NCI-H1436 (cell line): ENCODE measurements at regions not wholly inside any gene's neighbourhood (a gene's known extent, or its start where the extent isn't known, plus 50 kb on each side); places are given as distances from the start of the nearest gene placed in this dataset.

Experiments used
- DNase-seq: peaks from one replicate; lab custom pipeline; 2025; lab: John Stamatoyannopoulos, UW

DNA sequence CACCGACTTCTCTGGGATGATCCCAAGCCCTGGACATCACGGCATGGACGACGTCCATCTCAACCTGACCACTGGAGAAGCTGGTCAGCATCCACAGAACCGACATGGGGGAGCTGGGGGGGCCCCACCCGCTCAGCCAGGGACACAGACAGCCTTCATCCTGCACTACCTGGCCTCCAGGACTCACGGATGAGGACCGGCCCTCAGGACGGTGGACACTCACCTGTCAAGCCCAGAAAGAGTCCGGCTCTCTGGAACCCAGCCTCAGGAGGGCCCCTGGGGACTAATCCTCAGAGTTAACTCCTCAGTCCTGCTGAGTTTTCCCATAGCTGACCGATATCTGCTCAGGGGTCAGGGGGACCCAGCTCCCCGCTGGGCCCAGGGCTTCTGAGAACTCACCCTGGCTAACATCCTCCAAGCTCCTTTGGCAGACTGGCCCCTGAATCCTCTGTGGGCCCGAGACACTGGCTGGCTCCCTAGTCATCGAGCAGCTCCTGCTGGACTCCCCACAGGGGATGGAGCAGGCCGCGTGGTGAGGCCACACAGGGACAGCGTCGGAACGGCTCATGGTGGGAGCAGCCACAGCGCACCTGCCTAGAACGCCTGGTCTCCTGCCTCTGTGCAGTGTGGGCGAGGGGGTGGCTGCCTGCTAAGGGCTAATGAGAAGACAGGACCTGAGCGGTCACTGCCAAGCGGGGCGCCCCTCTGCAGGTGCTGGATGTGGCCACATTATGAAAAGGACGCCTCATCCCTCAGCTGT, 649.2 kb downstream of the BRD1 start:
- no peak for DNase-seq

DNA sequence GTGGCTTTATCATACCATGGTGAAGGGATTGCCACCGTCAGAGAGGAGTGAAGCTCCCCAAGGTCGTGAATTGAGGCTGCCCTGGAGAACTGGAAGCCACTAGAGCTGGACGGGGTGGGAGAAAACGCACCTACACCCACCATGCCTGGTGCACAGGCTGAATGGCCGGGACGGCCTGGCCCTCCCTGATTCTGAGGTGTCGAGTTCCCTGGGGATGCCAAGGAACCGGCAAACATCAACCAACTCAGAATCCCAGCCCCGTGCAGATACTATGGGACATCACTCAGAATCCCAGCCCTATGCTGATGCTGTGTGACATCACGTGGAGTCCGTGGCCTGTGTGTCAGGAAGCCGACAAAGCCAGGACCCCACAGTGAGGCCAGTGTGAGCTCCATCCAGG, 650.0 kb downstream of the BRD1 start:
- no peak for DNase-seq

DNA sequence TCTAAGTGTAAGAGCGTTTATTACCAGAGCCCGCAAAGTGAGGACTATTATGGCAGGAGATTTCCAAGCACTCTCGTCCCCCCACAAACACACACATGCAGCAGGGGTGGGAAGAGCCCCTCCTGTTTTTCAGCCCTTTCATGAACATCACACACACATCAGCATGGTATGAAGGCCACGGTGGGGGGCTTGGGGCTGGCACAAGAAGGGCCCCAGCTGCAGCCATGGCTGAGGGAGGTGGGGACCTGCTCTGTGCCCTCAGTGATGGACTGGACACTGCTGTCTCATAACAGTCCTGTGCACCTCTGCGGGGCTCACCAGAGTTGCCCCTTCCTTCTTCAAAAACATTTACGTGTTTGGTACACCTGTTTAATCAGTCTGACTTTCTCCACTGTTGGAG, 650.7 kb downstream of the BRD1 start:
- DNase-seq = no peak

DNA sequence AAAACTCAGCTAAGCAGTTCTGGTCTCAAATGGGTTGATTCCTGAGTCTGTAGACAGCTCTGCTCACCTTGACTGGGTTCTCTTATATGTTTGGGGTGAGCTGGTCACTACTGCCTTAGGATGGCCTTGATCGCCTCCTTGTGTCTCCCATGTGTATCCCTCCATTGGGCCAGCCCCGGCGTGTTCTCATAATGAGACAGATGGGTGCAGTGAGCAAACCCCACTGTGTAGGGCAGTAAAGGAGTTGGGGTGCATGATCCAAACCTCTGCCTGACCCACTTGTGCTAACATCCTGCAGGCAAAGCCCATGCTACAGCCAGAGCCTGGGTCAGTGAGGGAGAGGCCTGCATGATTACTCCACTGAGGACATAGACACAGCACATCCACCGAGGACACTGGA, 657.6 kb downstream of the BRD1 start:
- no peak for DNase-seq

DNA sequence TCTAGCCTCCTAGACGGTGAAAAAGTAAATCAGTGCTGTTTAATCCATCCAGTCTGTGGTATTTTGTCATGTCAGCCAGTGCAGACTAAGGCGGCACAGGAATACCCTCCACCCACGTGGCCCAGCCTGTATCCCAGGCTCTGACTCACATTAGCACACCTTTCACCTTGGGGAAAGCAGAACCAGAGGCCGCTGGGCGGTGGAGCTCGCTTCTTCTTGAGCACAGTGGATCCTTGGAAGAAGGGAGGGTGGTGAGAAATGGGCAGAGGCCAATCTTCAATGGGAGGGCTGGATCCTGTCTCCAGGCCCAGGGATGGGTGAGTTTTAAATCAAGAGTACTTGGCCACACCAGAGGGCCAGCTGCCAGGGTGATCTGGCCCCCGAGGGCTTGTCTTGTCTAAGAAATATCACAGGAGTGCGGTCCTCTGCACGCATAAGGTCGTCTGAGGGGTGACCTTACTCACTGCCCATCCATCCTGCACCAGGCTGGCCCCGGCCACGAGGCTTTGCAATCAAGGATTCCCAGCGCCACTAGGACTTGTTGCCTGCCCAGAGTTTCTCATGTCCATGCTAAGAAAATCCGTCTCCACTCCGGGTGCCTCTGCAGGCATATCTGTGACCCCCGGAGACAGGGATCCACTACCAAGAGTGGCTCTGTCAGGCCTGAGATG, 658.5 kb downstream of the BRD1 start:
- DNase-seq = no peak

DNA sequence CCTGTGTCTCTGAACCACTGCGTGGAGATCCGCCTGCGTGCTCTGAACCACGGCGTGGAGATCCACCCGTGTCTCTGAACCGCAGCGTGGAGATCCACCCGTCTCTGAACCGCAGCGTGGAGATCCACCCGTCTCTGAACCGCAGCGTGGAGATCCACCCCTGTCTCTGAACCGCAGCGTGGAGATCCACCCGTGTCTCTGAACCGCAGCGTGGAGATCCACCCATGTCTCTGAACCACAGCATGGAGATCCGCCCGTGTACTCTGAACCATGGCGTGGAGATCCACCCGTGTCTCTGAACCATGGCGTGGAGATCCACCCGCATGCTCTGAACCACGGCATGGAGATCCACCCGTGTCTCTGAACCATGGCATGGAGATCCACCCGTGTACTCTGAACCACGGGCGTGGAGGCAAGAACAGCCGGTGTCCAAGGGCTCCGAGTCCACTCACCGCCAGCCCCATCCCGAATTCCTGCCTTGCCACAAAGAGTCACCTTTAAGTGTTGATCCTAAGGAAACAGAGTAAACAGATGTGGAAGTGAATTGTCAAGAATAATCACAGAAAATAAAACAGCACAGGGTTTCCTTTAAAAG, 659.4 kb downstream of the BRD1 start:
- DNase-seq = no peak

DNA sequence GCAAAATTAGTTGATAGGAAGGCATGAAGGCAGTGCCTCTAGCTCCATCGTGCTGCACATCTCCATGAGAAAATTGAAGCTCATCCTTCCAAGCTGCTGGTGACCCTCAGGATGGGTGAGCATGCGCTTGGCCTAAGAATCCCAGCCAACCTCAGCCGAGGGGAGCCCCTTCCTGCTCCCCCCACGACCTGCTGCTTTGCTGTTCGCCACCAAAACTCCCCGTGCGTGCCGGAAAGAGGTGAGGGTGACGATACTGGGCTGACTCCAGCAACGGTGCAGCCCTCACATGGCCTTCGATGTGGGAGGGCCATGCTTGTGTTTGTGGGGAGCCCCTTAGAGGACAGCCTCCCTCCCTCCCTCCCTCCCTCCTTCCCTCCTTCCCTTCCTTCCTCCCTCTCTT, 660.9 kb downstream of the BRD1 start:
- DNase-seq = no peak

DNA sequence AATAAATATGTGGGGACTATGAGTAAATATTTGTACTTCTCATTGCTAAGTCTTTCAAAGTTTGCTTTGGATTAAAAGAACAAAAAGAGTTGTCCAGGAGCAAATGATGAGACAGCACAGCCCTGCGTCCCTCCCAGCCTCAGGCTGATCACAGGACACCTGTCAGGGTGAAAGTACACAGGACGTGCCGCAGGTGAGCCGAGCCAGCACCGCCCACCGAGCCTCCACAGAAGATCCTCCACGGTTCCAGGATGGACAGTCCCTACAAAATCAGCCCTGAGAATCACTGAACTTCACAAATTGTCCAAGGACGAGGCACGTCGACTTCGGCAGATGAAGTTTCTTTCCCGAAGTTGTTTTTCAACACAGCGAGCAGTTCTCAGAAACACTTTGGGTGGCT, 661.5 kb downstream of the BRD1 start:
- no peak for DNase-seq

DNA sequence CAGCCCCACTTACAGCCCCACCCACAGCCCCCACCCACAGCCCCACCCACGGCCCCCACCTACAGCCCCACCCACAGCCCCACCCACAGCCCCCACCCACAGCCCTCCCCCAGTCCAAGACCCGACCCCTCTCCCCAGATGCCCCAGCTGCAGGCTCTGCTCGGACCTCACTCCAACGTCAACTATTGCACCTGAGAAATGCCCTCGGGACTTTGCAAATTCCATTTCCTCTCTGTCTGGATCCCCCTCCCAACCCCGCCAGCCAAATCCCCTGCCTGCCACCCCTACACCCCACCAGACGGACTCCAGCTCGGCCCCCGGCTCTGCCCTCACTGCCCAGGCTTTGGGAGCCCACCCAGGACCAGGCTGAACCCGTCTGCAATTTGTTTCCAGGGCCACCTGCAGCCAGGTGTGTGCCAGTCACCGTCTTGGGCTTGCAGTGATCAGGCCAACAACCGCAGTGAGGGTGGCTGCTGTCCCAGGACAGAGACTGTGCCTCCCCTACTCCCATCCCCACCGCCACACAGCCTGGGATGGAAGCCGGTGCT, 662.8 kb downstream of the BRD1 start:
- no peak for DNase-seq

DNA sequence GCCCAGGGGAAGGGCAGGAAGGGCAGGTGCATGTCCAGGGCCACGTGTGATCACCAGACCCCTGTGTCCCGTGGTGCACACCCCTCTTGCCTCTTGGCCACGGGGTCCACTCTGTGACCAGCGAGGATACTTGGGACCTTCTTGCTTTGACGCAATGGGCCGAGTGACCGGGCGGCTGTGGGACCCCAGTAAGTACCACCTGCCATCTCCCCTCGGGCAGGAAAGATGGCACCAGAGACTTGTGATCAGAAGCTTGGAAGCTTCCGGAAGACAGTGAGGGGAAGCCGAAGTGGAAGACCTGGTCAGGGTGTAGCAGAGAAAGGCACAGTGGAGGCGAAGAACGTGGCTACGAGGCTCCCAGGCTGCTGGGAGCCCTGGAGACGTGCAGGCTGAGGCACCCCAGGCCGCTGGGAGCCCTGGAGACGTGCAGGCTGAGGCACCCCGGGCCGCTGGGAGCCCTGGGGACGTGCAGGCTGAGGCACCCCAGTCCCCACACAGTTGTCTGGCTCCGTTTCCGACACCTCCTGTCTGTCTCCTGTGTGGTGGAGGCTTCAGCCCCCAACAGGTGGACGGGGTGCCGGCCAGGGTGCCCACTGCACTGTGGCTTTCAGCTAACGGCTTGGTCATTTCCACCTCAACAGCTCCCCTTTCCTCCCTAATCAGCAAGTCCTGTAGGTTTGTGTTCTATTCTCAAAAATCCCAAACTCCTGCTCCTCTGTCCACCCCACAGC, 663.5 kb downstream of the BRD1 start:
- no peak for DNase-seq

DNA sequence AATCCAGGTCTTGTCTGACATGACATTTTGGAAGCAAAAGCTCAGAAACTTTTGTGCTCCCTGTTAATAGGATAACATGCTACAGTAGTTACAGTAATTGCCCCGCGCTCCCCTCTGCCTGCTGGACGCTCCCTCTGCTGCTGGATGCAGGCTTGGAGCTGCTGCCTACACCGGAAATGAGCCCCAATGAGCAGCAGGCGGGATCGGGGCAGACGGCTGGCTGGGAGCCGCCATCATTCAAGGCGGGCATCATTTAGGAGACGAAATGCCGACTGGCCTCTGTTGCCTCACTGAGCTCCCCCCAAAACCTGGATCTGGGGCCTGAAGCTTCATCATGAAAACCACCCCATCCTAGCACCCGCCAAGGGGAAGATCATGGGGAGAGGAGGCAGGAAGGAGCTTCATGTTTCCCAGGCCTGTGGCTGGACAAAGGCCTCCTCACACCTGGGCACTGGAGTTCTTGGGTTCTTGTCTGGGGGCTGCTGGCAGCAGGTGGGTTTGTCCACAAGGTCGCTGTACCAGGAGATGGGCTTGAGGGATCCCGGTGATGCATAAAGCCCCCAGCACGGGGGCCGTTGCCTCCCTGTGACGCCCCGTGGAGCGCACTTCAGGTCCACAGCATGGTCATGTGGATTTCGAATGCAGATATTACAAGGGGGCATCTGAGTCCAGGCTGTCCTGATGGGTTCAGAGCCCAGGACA, 664.3 kb downstream of the BRD1 start:
- no peak for DNase-seq

DNA sequence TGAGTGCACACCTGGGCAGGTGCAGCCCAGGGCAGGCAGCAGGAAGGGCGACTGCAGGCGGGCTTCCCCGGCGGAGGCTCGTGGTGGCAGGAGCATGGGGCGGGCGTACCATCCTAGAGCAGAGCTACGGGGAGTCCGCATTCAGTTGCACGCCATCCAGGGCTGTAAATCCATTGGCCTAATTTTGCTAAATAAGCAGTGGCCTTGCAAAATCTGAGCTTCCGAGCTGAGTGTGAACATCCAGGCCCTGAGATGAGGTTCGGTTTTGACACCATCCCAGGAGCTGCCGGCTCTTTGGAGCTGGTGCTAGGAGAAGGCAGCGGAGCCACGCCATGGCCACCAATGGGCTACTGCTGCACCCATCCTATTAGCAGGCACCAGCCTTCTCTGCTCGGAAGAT, 664.8 kb downstream of the BRD1 start:
- no peak for DNase-seq

DNA sequence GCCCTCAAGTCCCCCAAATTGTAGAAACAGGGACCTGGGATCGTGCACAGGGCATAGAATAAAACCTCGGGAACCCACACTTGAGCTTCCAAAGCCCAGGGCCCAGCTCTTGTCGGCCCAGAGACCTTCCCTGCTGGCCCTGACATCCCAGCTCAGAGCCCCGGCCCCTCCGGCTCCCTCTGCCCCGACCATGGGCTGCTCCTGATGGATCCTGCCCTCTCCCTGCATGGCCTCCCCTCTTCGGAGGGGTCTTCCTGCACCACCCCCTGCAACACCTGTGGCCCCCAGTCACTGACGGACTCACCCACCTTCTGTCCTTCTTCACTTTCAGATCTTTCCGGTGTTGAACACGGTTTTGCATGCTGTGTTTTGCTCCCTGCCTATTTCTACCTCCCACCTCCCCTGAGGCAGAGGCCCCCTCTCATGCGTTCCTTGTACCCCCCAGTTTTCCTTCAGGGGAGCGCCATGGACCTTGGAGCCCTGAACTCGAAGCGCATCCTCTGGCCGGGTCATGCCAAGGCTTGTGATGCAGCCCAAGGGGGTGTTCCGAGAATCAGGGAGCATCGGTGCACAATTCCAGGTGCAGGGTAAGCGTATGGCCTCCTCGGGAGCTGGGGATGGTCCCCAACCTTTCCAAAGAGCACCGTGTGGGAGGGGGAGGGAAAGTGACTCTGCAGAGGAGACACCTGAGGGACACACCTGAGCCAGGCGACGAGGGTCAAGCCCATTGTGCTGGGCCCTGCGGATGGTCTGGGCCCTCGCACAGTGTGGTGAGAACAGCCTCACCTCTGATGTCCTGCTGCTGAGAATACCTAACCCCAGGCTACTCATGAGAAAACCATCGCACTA, 666.4 kb downstream of the BRD1 start:
- DNase-seq = no peak

DNA sequence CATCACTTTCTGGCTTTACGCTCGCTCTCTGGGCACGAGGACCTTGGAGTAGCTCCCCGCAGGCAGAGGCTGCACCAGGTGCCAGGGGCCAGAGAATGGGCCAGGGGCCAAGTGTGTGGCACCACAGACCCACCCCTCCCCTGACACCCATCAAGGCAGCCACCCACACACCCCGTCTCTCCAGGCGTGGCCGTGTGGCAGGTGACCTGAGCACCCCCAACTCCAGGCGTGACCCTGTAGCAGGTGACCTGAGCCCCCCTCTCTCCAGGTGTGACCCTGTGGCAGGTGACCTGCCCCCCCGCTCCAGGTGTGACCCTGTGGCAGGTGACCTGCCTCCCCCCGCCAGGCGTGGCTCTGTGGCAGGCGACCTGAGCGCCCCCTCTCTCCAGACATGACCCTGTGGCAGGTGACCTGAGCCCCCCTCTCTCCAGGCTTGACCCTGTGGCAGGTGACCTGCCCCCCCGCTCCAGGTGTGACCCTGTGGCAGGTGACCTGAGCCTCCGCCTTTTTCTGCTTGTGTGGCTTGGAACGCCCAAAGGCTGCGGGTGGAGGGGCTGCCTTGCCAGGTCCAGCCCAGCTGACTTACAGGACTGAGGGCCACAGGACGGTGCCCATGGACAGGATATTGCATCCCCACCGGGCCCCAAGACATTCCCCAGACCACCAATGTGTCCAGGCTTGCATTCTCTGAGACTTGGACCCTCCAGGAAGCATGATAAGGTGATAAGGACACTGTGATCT, 667.2 kb downstream of the BRD1 start:
- DNase-seq = no peak

DNA sequence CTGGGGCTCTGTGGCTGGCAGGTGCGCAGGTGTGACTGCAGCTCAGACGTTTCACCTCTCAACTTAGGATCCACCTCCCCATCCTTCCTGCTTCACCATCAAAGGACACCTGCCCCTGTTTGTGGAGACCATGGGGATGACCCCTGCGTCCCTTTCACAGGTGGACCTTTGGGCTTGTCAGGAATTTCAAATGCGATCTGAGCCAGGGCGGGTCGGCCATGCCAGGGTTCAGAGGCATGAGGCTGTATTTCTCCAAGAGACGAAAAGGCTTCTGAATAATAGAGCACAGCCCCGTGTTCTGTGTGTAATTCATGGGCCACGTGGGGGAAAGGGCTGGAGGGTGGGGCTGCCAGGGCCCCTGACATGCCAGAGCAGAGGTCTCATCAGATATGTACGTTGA, 668.0 kb downstream of the BRD1 start:
- DNase-seq = no peak

DNA sequence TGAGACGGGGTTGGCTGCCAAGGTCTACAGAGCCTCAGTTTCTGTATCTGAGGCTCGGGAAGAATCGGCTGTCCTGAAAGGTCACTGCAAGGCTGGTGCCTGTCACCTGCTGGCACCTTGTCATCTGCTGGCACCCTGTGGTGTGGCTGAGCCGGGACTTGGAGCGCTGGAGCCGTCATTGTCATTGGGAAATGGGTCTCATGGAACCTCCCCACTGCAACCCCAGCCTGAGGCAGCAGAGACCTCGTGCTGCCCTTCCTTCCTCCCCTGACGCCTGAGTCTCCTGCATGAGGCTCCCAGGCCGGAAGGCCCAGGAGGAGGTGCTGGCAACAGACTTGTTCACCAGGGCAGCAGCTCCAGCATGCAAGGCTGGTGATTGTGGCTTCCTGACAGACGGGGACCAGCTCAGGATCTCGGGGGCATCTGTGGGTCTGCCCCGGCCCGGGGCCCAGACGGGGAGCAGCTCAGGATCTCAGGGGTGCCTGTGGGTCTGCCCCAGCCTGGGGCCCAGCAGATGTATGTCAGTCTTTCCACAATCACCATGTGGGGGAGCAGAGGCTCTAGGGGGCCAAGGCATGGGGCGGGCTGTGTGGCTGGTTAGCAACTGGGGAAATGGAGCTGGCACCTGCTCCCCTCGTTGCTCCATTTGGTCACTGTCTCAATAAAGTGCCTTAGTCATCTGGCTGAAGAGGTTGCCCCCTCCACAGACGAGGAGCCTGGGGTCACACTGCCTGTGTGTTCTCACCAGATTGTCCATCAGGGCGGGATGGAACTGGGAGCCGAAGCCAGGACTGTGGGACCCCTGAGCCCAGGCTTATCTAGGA, 668.7 kb downstream of the BRD1 start:
- no peak for DNase-seq

DNA sequence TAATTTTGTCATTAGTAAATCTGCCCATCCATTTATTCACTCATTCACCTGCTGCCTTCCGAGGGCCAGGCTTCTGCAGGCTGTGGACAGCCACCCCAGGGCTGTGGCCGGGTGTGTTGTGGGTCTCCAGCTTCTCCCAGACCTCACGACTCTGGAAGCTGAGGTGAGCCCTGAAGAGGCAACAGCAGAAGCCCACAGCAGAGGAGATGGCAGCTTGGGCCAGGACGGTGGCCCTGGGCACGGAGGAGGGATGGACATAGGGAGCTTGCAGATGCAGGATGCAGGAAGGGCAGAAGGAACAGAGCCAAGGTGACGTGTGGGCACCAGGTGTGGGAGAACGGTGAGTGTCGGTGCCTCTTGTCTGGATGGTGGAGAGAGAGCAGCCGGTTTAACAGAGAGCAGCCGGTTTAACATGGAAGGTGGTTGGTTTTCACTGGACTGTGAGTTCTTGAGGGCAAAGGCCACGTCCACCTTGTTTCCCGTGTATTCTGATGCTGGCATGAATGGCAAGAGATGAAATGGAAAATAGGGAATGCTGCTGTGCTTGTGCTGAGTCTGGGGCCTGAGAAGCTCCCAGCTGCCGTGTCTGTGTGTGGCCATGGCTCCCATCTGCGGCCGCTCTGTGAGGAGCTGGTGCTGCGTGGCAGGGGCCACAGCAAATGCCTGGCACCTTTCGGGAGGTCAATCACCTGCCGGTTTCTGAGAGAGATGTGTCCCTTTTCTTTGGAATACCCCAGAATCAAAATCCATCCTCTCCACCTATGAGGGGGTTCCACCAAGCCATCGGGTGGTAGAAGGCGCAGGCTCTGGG, 669.9 kb downstream of the BRD1 start:
- DNase-seq = no peak

DNA sequence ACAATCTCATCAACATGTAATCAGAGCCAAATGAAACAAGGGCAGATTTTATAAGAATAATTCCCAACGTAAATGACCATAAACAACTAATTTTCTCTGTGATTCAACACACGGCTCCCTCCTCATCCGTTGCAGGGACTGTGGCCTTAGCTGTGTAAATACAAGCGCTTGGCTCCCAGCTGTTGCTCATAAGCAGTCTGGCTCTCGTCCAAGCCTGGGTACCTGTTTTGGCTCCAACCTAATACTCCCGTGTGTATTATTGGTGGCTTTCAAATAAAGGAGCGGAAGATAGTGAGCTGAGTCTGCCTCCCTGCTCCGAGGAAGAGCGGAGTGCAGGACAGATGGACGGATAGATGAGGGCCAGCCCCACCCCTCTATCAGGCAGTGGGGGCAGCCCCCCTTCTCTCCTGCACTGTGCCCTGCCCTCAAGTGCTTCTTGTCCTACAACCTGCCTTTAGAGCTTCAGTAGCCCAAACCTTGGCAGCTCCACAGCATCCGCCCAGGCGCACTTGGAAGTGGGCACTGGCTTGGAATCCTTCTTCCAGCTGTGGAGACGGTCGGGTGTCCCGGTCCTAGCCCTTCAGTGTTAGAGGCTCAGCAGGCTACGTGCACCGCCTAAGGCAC, 670.9 kb downstream of the BRD1 start:
- peak; percentile 87 for DNase-seq
